Activated CD4-positive, alpha-beta T cell treated with anti-CD3 and anti-CD28 coated beads, Interleukin-2, Interleukin-6, amounts not matched to agents 100 ng/mL and 50 ng/mL, durations not matched to agents 16 hours and 8 hours (primary cell): ENCODE measurements at regions not wholly inside any gene's neighbourhood (a gene's known extent, or its start where the extent isn't known, plus 50 kb on each side); places are given as distances from the start of the nearest gene placed in this dataset.
"Not testable (repeated sequence)": the region's sequence is repeated elsewhere in the genome, so short reads cannot be mapped to it uniquely, and the experiment has no call there.

Experiments used
- DNase-seq: peaks from one replicate; pipeline ENCODE4 v3.0.0-alpha.2; 2020

DNA sequence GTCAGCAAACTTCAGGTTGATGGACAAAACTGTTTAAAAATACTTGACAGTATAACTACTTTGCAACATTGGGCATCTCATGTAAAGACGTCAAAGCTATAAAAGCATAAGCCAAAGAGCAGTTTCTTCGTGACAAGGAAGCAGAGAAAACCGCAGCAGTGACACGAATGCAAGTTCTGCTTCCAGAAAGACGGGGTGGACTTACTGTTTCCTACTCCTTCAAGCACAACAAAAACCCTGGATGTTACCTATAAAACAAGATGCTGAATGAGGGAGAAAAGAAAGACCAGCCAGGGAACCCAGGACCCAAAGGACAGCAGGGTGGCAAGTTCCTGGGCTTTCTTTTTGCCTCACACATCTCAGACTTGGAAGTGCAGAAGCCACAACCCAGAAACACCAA is 98.0 kb downstream of the DLL1 start:
- DNase-seq = no peak

DNA sequence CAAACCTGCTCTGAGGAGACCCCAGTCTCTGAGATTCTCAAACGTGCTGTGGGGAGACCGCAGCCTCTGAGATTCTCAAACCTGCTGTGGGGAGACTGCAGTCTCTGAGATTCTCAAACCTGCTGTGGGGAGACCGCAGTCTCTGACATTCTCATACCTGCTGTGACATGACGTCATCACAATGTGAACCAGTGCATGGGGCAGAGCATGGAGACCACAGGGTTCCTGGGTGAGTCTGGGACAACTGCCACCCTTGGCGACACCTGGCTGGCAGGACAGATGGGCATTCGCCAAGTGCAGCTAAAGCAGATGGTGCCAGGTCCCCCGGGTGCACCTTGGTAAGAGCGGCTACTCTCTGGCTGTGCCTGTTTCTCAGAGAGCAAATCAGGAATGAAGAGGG is 98.8 kb downstream of the DLL1 start:
- not testable (repeated sequence) for DNase-seq

DNA sequence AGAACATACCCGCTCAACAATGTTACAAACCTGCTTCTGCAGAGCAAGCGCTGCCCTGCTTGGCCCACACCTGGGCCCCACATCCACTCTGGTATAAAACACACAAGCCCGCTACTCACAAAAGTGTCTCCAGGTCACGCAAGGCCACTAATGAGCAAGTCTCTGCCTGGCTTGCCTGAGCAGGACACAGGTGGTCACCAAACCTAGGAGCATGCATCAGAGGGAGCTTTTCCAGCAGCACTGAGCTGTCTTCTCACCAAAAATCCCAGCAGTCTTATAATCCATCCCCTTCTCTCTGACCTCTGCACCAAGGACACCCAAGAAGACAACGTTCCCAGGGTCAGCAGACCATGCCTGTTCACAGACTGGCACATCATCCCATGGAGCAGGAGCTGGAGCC is 100.8 kb downstream of the DLL1 start:
- DNase-seq = no peak

DNA sequence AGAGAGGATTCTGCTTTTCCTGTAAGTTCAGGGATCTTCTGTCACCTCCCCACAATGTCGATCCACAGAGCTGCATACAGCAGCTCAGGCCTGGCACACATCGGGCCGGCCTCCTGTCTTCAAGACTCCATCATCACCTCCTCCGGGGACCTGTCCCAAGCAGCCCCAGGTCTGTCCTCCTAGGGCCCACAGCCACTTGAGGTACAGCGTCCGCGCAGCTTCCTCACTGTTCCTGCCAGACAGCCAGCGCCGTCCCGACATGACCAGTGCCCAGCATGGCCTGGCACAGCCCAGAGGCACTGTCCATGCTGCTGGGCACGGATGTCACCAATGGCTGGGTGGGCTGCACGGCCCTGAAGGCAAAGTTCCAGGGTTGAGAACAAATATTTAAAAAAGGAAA is 101.6 kb downstream of the DLL1 start:
- no peak for DNase-seq

DNA sequence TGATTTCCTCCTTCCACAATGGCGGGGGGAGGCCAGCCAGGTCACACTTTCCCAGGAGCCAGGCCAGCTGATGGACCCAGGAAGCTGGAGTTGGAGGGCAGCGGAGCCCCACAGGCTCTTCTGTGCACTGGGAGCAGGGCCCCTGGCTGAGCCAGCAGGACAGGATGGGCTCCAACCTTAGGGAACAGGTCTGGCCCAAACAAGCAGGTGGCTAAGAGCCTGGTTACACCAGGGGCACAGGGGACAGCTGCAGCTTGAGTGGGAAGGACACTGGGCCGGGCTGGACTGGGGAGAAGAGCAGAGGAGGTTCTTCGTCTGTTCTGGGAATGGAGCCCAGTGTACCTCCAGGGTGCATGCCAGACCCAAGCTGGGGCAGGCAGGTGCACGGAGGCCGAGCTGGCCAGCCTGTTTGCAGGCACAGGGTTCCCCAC is 102.3 kb downstream of the DLL1 start:
- no peak for DNase-seq

DNA sequence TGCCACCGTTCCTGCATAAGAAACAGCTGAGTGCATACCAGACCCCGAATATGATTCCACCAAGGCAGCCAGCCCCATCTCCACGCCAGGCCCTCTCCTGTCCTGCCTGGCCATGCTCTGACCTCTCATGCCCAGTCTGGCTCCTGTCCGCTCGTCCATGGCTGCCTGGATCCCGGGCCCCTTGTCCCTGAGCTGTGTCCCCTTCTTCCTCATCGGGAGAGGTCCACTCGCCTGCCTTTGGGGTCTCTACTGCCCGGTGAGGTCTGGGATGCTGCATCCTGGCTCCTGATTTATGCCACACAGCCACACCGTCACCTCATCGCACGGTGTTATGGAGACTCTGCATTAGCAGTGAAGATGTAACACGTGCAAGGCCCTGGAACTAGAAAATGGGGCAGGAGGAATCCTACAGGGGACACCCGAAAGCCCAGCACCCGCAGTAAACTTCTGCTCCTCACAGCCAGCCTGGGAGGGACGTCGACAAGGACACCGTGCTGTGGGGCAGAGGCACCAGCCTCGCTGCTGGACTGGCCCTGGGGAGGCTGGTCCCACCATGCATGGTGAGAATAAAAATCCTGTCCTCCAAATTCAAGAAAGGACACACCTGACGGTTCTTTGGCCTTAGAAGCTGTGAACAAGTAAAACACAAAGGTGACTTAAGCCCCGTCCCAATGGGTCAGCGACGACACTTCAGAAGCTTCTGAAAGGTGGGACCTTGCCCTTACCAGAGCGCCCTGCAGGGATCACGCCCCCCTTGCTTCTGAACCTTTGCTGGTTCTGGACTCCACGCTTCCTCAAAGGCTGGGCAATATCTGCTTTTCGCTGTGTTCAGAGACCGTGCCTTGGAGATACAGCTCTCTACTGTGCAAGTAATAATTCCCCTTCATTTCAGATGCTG is 103.0 kb downstream of the DLL1 start:
- DNase-seq = no peak

DNA sequence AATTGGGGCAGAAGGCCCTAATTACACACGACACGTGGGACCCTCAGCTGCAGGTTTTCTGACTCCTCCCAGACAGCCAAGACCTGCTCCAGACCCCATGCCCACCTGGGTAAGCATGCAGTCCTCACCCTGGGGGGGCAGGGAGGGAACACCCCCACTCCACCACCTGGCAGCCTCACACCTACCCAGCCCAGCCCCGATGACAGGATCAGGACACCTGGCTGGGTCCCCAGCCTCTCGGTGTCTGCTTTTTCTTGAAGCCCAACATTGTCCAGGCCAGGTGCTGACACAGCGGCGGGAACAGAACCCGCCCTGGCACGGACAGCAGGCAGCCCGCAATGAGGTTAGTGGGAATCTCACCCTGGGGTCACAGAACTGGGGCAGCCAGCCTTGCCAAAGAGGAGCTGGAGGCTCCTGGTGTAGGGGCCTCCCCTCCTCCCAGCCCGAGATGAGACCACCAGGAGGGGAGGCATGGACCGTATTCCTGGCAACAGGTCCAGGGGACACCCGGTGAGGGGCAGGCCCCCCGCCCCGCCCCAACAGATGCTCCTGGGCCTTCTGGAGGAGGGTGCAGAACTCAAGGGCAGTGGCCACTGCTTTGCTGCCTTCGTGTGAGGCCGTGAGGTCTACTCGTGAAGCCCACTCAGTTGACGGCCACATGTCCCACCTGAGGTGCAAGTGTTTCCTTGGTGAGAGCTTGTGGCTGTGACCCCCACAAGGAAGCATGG is 103.8 kb downstream of the DLL1 start:
- DNase-seq = no peak

DNA sequence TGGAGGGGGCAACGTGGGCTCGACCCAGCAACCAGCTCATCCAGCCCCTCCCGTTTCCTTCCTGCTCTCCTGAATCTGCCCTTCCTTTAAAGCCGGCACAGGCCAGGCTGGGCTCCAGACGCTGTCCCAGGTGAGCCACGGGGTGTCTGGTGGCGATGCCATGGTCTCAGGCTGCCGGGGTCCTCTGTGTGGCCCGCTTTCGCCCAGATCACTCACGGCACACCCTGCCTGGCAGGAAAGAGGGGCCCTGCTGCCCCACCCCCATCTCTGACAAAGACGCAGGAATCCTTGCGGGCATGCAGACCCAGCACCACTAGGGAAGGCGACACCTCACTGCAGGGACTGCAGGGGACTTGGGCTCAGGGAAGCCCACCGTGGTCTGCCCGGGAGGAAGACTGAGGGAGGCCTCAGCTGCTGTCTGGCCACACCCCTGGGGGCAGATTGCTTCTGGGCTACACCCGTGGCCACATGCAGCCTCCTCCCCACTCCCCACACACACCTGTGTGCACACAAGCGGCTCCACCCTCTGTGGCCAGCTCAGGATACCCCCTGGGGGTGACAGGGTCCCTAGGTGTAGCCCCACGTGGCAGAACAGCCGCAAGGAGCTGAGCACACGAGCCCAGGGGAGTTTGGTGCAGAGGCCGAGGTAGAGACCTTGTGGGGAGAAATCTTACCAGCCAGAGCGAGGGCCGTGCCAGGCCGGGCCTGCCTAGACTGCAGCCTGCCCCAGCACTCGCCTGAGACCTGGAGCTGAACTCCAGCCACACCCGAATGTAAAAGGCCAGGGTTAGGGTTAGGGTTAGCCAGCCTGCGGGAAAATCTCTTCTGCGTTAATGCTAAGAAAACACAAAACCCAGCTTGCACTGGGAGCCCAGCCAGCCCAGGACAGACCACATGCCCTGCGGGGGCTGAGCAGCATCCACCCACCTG is 104.6 kb downstream of the DLL1 start:
- no peak for DNase-seq

DNA sequence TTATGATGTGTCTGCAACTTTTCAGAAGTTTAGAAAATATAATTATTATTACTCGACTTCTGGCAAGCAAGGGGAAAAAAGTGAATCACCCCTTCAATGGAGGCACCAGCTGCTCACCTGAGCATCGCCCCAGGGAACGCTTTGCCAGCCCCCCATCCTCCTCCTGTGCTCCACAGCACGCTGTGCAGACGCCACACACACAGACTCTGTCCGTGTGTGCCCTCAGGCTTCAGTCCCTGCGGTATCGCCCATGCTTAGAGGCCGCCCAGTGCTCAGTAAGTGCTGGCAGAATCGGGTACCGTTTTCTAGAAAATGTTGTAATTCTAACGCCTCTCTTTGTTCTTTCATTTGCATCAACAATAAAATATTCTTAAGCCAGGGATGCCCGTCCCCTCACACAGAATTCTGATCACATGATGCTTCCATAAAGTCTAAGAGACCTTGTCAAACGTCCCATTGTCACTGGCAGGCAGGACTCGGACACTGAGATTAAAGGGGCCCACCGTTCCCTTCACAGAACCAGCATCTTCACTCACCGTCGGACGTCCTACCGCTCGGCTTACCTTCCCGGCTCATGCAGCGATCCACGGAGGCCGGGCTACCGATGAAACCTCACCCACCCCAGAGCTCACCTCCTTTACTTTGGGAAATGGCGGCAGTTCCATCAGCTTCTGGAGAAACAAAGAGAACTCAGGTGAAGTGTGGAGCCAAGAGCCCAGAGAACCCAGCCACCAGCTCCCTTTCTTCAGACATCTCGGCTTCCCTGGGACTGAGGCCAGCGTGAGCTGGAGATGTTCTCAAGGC is 105.5 kb downstream of the DLL1 start:
- DNase-seq = no peak

DNA sequence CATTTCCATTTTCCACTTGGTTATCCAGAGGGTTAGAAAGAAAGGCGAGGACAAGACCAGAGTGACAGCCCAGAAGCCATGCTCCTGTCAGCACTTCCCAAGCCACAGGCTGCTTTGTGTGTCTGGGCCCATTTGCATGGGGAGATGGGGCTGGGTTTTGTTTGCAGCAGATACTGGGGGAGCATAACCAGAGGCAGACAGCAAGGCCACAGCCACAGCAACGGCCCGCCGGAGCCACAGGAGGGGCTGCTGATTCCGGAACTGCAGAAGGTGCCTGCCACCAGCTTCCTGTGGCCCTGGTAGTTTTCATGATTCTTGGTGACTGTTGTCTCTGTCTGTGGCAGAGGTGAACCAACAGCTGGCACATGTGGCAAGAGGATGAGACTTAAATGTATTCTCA is 106.6 kb downstream of the DLL1 start:
- no peak for DNase-seq

DNA sequence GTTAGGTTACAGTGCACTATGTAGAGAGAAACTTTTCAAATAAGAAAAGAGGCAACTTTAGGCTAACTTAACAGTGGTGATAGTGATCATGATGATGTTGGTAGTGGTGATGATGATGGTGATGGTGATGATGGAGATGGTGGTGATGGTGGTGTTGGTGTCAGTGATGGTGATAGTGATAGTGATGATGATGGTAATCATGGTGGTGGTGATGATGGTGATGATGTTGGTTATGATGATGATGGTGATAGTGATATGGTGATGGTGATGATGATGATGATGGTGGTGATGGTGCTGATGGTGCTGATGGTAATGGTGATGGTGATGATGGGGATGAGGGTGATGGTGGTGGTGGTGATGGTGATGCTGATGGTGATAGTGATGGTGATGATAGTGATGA is 107.4 kb downstream of the DLL1 start:
- no peak for DNase-seq

DNA sequence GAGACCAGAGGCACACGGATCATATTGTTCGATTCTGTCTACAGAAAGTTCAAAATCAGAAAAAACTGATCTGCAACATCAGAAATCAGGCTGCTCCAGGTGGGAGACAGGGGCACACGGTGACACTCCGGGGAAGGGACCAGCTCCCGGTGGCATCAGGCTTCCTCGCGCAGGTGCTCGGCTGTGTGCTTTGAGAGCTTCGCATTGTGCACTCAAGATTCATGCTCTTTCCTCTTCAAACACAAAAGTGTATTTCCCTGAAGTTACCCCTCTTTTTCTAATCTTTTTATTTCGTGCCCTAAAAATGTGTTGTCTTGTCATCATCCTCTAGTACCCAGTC is 108.1 kb downstream of the DLL1 start:
- DNase-seq = no peak

DNA sequence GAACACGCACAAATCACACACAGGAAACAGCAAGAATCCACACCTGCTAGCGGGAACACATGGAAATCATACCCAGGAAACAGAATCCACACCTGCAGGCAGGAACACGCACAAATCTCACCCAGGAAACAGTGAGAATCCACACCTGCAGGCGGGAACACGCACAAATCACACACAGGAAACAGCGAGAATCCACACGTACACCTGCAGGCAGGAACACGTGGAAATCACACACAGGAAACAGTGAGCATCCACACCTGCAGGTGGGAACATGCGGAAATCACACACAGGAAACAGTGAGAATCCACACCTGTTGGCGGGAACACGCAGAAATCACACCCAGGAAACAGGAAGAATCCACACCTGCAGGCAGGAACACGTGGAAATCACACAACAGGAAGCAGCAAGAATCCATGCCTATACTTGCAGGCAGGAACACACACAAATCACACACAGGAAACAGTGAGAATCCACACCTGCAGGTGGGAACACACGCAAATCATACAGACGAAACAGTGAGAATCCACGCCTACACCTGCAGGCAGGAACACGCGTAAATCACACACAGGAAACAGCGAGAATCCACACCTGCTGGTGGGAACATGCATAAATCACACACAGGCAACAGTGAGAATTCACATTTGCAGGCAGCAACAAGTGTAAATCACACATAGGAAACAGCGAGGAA is 108.6 kb downstream of the DLL1 start:
- no peak for DNase-seq

DNA sequence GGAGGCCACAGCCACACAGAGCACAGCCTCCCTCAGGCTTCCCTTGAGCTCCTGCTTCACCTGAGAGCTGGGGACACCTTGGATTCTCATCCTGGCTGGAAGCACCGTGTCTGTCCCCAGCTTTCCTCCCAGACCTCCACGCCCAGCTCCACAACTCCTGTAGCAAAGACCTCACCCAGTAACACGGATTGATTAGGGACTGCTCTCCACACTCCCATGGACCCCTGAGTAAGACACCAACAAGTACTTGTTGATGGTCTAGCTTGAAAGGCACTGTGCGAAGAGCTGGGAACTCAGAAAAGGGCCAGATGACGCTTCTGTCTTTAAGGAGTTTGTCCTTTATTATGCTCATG is 109.6 kb downstream of the DLL1 start:
- DNase-seq = no peak

DNA sequence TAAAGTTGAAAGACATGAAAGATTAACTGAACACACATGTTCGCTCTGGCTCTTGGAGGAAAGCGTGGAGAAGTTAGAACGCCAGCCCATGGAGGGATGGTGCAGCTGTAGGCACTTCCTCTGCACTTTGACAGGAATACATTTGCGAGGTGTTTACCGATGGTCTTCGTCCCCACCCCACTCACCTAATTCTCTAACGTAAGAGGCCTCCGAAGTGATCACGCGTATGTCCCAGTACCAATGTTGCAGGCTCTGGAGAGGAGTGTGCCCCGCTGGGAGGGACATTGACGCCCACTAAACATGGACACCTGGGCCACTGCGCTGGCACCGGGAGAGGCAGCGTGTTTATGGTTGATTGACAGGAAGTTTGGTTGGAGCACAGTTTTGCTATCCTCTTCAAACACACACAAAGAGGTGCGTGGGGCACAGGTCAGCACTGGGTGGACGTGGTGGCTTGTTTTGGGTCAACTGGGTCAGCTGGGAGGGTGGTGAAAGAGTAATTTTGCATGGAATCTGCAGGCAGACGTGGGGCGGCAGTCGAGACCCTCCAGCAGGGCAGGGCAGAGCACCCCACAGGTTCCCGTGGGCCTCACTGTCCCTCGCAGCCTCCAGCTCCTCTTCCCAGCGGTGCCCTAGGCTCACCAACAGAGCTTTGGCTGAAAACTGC is 110.1 kb downstream of the DLL1 start:
- DNase-seq = no peak

DNA sequence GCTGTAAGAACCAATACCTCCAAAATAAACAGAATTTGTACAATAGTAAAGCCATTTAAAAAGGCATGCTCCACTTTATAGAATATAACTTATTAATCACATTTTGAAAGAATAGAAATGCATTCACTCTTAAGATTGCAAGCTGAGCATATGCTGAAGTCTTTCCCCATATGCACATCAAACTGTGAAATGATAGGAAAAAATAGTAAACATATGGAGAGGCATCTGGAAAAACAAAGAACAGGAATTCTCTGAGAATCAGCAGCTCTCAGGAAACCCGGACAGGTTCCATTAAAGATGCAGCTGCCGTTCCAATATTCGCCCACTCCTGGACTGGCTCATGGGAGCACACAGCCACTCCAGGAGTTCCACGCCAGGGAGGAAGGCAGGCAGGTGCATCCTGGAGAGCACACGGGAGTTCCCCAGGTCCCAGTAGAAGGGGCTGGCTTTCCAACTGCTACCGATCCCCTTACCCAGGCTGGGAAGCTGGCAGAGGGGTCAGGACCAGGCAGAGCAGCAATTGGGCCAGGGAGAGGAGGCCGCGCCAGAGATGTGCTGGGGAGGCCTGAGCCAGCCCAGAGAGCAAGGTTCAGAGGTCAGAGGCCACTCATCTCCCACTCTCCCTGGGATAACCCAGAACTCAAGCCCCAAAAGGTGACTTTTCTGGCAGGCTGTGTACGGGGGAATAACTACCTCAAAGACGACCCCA is 111.1 kb downstream of the DLL1 start:
- no peak for DNase-seq

DNA sequence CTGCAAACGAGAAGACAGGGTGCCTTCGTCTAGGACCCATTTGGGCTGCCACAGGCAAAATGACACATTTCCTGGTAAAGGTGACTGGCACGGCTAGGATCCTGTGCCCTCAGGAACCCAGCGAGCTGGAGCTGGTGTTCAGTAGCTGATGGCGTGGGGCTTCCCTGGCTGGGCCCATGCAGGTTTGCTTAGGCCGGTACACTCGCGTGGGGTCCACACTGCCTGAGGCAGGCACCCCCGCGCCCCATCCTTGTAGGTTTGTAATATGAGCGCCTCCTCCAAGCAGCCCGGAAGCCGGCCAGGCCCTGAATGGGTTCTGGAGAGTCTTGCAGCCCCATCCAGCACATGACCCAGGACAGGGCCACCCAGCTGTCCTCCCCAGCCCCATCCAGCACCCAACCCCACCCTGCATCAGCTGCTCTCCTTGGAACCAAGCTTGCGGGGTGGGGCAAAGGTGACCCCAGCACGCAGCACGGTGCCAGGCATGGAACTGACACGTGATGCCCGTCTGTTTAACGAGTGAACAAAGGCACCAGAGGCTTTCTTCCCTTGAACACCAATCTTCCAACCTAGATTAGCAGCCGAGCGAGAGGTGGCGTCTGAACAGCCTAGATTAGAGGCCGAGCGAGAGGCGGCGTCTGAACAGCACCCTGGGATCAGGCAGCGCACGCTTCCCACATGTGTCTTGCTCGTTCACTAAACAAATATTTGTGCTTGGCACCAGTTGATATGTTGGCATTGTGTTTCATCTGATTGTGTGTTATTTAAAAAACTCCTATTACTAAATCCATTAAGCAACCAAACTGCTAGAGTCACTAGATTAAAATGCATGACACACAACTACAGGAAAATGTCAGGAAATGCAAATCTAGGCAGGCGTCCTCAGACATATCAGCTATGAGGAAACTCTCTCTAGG is 112.1 kb downstream of the DLL1 start:
- no peak for DNase-seq

DNA sequence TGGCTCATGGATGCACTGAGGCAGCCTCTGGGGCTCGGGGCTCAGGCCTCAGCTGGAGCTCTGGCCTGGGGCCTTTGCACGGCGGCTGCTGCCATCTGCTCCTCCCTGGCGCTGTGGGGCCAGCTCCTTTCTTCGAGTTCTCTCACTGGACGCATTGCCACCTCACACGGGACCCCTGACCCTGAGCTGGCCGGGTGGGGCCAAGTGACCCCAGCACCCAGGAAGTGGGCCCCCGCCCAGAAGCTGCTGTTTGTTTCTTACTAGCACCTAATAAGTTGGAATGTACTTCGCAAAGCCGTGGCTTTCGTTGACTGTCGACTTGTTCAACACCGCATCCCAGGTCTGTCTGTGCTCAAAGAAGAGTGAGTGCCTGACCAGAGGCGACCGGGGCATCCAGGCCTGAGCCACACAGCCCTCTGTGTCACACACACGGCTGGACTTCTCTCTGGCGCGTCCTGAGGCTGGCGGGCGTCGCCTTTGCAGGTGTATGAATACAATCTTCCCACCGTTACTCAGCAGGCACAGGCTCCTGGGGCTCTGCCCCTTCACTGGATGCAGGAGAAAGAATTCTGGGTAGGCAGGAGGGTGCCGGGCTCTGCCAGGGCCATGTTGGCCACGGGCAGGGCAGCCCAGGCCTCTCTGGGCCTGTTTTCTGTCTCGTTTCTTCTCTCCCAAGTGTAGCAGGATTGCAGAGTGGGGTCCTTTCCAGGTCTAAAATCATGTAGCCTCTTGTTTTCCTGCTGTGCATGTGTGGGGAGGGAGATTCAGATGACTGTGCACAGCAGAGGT is 112.9 kb downstream of the DLL1 start:
- DNase-seq = no peak
